AG04450 (cell line): ENCODE measurements at regions not wholly inside any gene's neighbourhood (a gene's known extent, or its start where the extent isn't known, plus 50 kb on each side); places are given as distances from the start of the nearest gene placed in this dataset.

Source experiments
- CTCF ChIA-PET: fragments of 300-600, 350-600 bp; formaldehyde crosslinking; extraction: SDS; loops from one replicate; lab custom pipeline; 2022; ENCODE audit warnings: antibody characterized with exemption, inconsistent platforms; lab: Charles Lee
- POLR2A ChIA-PET: fragments of 350-600 bp; formaldehyde crosslinking; extraction: SDS; loops from one replicate; lab custom pipeline; 2021; ENCODE audit warnings: antibody characterized with exemption, inconsistent platforms; lab: Yijun Ruan, JAX
- DNase-seq: peaks from one replicate; pipeline ENCODE4 v3.0.0-alpha.2; 2011; ENCODE audit warnings: low read depth, low spot score
- H3K27ac ChIP-seq: one replicate; pipeline ENCODE4 v1.5.1; 2012; ENCODE audit warnings: low read depth, low read length, control low read depth
- H3K27me3 ChIP-seq: one replicate; pipeline ENCODE4 v1.6.0; 2012; ENCODE audit warnings: low read length; ENCODE audit not compliant: control insufficient read depth, insufficient read depth
- H3K4me3 ChIP-seq: 2 replicates; pipeline ENCODE4 v1.5.1; 2011; ENCODE audit warnings: mild to moderate bottlenecking, low read depth, low read length, control low read depth
- H3K9me3 ChIP-seq: 2 replicates; pipeline ENCODE4 v1.5.1; 2012; ENCODE audit warnings: low read length; ENCODE audit not compliant: control insufficient read depth, insufficient read depth
- TF ChIP-seq, protein P1 (sequence below): IDR thresholded peaks from 2 replicates; pipeline ENCODE4 v1.5.1; 2011; ENCODE audit warnings: low read depth, low read length, control low read depth, inconsistent platforms

DNA sequence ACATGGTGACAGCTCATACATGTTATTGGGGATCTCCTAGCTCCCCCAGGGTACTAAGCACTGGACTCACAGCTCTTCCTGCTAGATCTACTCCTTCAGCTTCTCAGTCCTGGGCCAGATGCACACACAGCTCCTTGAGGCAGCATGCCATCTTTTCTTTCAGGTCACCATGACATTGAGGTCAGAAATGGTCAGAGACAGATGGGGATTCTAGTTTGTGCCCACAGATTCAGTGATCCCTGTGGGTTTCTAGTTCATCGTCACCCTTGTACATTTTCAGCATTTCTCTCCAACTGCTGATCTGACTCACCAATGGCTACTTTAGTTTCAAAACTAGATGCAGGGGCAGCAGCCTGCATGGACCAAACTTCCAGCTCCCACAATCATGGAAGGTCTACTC is 560.7 kb upstream of the PSMD7 start:
- Histone ChIP-seq H3K27ac (no peak overlapping the region), H3K27me3 (no peaks in the 10 kb centered on the region), H3K9me3 (no peaks in the 10 kb centered on the region), H3K4me3 (no peak overlapping the region)
- POLR2A ChIA-PET, result no interaction called here
- DNase-seq, result no peak
- CTCF ChIA-PET, result no interaction called here
- TF ChIP-seq, protein P1, sequence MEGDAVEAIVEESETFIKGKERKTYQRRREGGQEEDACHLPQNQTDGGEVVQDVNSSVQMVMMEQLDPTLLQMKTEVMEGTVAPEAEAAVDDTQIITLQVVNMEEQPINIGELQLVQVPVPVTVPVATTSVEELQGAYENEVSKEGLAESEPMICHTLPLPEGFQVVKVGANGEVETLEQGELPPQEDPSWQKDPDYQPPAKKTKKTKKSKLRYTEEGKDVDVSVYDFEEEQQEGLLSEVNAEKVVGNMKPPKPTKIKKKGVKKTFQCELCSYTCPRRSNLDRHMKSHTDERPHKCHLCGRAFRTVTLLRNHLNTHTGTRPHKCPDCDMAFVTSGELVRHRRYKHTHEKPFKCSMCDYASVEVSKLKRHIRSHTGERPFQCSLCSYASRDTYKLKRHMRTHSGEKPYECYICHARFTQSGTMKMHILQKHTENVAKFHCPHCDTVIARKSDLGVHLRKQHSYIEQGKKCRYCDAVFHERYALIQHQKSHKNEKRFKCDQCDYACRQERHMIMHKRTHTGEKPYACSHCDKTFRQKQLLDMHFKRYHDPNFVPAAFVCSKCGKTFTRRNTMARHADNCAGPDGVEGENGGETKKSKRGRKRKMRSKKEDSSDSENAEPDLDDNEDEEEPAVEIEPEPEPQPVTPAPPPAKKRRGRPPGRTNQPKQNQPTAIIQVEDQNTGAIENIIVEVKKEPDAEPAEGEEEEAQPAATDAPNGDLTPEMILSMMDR, result no peak

DNA sequence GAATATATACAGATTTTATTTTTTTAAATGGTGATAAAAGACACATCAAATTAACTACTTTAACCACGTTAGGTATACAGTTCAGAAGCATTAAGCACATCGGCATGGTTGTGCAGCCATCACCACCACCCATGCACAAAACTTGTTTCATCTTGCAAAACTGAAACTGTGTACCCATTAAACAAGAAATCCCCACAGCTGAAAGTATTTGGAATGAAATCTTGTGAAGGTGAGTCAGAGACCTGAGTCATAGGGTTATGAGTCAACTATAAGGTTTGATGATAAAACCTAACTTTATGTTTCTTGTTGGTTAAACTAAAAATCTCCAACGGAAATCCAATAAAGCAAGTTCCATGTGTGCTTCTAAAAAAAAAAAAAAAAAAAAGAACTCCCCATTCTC is 561.6 kb upstream of the PSMD7 start:
- CTCF ChIA-PET, result no interaction called here
- H3K27me3 ChIP-seq, result no peaks in the 10 kb centered on the region
- no peak overlapping the region for H3K27ac ChIP-seq
- TF ChIP-seq, protein P1, result no peak
- POLR2A ChIA-PET, result no interaction called here
- peak; percentile 37 for DNase-seq
- H3K4me3 ChIP-seq, result no peak overlapping the region
- H3K9me3 ChIP-seq, result no peaks in the 10 kb centered on the region

GRCh38 chr16:73732681-73733080 is 563.9 kb upstream of the PSMD7 start:
- ChIA-PET POLR2A (no interaction called here), CTCF (interaction anchor here (0.7 to 1.0 kb wide), 2 partner anchors 17 to 146 kb away, joined by 3 read pairs; no protein-coding TSS in a partner anchor)
- H3K9me3 ChIP-seq, result no peaks in the 10 kb centered on the region
- no peak for DNase-seq
- no peak overlapping the region for H3K27ac ChIP-seq
- no peak overlapping the region for H3K4me3 ChIP-seq
- no peaks in the 10 kb centered on the region for H3K27me3 ChIP-seq
- TF ChIP-seq, protein P1, result no peak

DNA sequence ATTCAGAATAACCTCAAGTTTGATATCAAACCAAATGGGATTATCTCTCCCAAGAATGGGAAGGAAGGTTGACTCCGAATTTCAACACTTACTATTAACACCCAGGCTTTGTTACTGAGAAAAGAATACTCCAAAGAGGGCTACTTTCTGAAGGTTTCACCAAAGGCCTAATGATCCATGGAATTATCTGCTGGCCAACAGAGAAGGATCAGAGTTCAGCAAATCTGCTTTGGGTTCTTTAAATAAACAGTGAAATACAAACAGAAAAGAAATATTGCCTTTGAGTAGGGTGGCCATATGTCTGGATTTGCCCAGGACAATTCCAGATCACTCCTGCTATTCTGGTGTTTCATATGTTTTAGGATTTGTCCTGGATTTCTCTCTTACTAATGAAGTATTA is 564.5 kb upstream of the PSMD7 start:
- no peaks in the 10 kb centered on the region for H3K9me3 ChIP-seq
- no peaks in the 10 kb centered on the region for H3K27me3 ChIP-seq
- POLR2A ChIA-PET, result no interaction called here
- DNase-seq, result no peak
- no peak overlapping the region for H3K27ac ChIP-seq
- no peak overlapping the region for H3K4me3 ChIP-seq
- CTCF ChIA-PET, result no interaction called here
- TF ChIP-seq, protein P1, result no peak

- CTCF ChIA-PET, result no interaction called here
- H3K27me3 ChIP-seq, result peaks cover 3% of the 10 kb centered on the region
- TF ChIP-seq, protein P1, result no peak
- no peak overlapping the region for H3K4me3 ChIP-seq
- POLR2A ChIA-PET, result no interaction called here
- DNase-seq, result no peak
- no peaks in the 10 kb centered on the region for H3K9me3 ChIP-seq
- no peak overlapping the region for H3K27ac ChIP-seq
Measured at GRCh38 chr16:73730481-73731090, 566.0 kb upstream of the PSMD7 start.
